Astrocyte (in vitro differentiated cells and primary cell): ENCODE measurements at regions not wholly inside any gene's neighbourhood (a gene's known extent, or its start where the extent isn't known, plus 50 kb on each side); places are given as distances from the start of the nearest gene placed in this dataset.

Experiments
- DNase-seq: peaks from one replicate; pipeline ENCODE4 v3.0.0-alpha.2; 2010; ENCODE audit warnings: low read depth
- FAIRE-seq: peaks from 2 replicates; lab custom pipeline; 2011; peaks lifted over from hg19 to GRCh38; lab: Jason Lieb, UNC
- H2AFZ ChIP-seq: 2 replicates; pipeline ENCODE4 v1.6.0; 2012; ENCODE audit warnings: low read depth, low read length, inconsistent platforms
- H3K27ac ChIP-seq: 2 replicates; pipeline ENCODE4 v1.5.1; 2011; ENCODE audit warnings: low read depth, low read length, inconsistent platforms
- H3K27me3 ChIP-seq: 2 replicates; pipeline ENCODE4 v1.6.0; 2011; ENCODE audit warnings: low read length, inconsistent platforms; ENCODE audit not compliant: insufficient read depth
- H3K36me3 ChIP-seq: 2 replicates; pipeline ENCODE4 v1.5.1; 2011; ENCODE audit warnings: low read length, inconsistent platforms; ENCODE audit not compliant: insufficient read depth
- H3K4me1 ChIP-seq: 2 replicates; pipeline ENCODE4 v1.5.1; 2011; ENCODE audit warnings: low read length, inconsistent platforms; ENCODE audit not compliant: insufficient read depth
- H3K4me2 ChIP-seq: 2 replicates; pipeline ENCODE4 v1.6.0; 2012; ENCODE audit warnings: low read length, inconsistent platforms
- H3K4me3 ChIP-seq: 2 replicates; pipeline ENCODE4 v1.5.1; 2011; ENCODE audit warnings: low read depth, mild to moderate bottlenecking, low read length, inconsistent platforms; ENCODE audit not compliant: insufficient read depth
- H3K79me2 ChIP-seq: 2 replicates; pipeline ENCODE4 v1.6.0; 2012; ENCODE audit warnings: mild to moderate bottlenecking, low read length, inconsistent platforms; ENCODE audit not compliant: insufficient read depth
- H3K9ac ChIP-seq: 2 replicates; pipeline ENCODE4 v1.6.0; 2012; ENCODE audit warnings: mild to moderate bottlenecking, low read length, inconsistent platforms
- H3K9me3 ChIP-seq: 2 replicates; pipeline ENCODE4 v1.5.1; 2012; ENCODE audit warnings: low read depth, mild to moderate bottlenecking, low read length, inconsistent platforms; ENCODE audit not compliant: insufficient read depth
- H4K20me1 ChIP-seq: 2 replicates; pipeline ENCODE4 v1.6.0; 2012; ENCODE audit warnings: low read length, inconsistent platforms; ENCODE audit not compliant: insufficient read depth
- H3K27ac Mint-ChIP-seq: one replicate; pipeline ENCODE4 v1.8.0; 2021; ENCODE audit warnings: mild to moderate bottlenecking, mixed read lengths; ENCODE audit not compliant: unreplicated experiment
- H3K27me3 Mint-ChIP-seq: one replicate; pipeline ENCODE4 v1.8.0; 2021; ENCODE audit warnings: low read depth, mixed read lengths; ENCODE audit not compliant: unreplicated experiment
- H3K36me3 Mint-ChIP-seq: one replicate; pipeline ENCODE4 v1.8.0; 2021; ENCODE audit warnings: low read depth, mixed read lengths; ENCODE audit not compliant: unreplicated experiment
- H3K4me1 Mint-ChIP-seq: one replicate; pipeline ENCODE4 v1.8.0; 2021; ENCODE audit warnings: low read depth, mixed read lengths; ENCODE audit not compliant: unreplicated experiment
- H3K4me3 Mint-ChIP-seq: one replicate; pipeline ENCODE4 v1.8.0; 2021; ENCODE audit warnings: mild to moderate bottlenecking, moderate library complexity, mixed read lengths; ENCODE audit not compliant: unreplicated experiment
- H3K9me3 Mint-ChIP-seq: one replicate; pipeline ENCODE4 v1.8.0; 2021; ENCODE audit warnings: mild to moderate bottlenecking, mixed read lengths; ENCODE audit not compliant: unreplicated experiment
- CTCF ChIP-seq: IDR thresholded peaks from 2 replicates; pipeline ENCODE4 v1.5.1; 2011; ENCODE audit warnings: low read depth, mild to moderate bottlenecking, inconsistent platforms, low read length, moderate library complexity; ENCODE audit not compliant: insufficient read depth
- EZH2 ChIP-seq: IDR thresholded peaks from 2 replicates; pipeline ENCODE4 v1.6.1; 2012; ENCODE audit warnings: mild to moderate bottlenecking, low read length, inconsistent platforms; ENCODE audit not compliant: insufficient read depth

- H3K9me3 Mint-ChIP-seq, result no peaks in the 10 kb centered on the region
Measured at GRCh38 chr1:194821091-194821490, 1634.7 kb upstream of the B3GALT2 start.

GRCh38 chr1:194818674-194819073 is 1632.3 kb upstream of the B3GALT2 start:
- H2AFZ ChIP-seq, result no peak overlapping the region
- no peaks in the 10 kb centered on the region for H3K79me2 ChIP-seq
- H3K4me1 ChIP-seq, result no peaks in the 10 kb centered on the region
- DNase-seq (no peak), FAIRE-seq (no peak)
- H3K27ac ChIP-seq, result no peak overlapping the region
- H3K9me3 Mint-ChIP-seq, result no peaks in the 10 kb centered on the region
- H3K27me3 ChIP-seq, result no peaks in the 10 kb centered on the region
- H3K27me3 Mint-ChIP-seq, result no peaks in the 10 kb centered on the region
- no peaks in the 10 kb centered on the region for H3K36me3 Mint-ChIP-seq
- TF ChIP-seq CTCF (no peak), EZH2 (no peak)
- H3K27ac Mint-ChIP-seq, result no peak overlapping the region
- H3K36me3 ChIP-seq, result no peaks in the 10 kb centered on the region
- H4K20me1 ChIP-seq, result no peaks in the 10 kb centered on the region
- no peak overlapping the region for H3K4me2 ChIP-seq
- H3K4me3 ChIP-seq, result no peak overlapping the region
- H3K9ac ChIP-seq, result no peak overlapping the region
- no peak overlapping the region for H3K4me3 Mint-ChIP-seq
- no peaks in the 10 kb centered on the region for H3K4me1 Mint-ChIP-seq
- no peaks in the 10 kb centered on the region for H3K9me3 ChIP-seq

More at GRCh38 chr1:194821091-194821490, 1634.7 kb upstream of the B3GALT2 start:
- H3K4me3 ChIP-seq, result no peak overlapping the region
- FAIRE-seq, result no peak
- TF ChIP-seq EZH2, result no peak
- no peak for TF ChIP-seq CTCF
- Mint-ChIP-seq H3K4me1 (no peaks in the 10 kb centered on the region), H3K27ac (no peak overlapping the region), H3K4me3 (no peak overlapping the region), H3K36me3 (no peaks in the 10 kb centered on the region), H3K27me3 (no peaks in the 10 kb centered on the region)
- no peak overlapping the region for H3K27ac ChIP-seq
- no peaks in the 10 kb centered on the region for H3K27me3 ChIP-seq
- H4K20me1 ChIP-seq, result no peaks in the 10 kb centered on the region
- no peaks in the 10 kb centered on the region for H3K36me3 ChIP-seq
- no peaks in the 10 kb centered on the region for H3K79me2 ChIP-seq
- no peaks in the 10 kb centered on the region for H3K9me3 ChIP-seq
- H3K4me1 ChIP-seq, result no peaks in the 10 kb centered on the region
- no peak for DNase-seq
- H3K4me2 ChIP-seq, result no peak overlapping the region
- no peak overlapping the region for H3K9ac ChIP-seq
- no peak overlapping the region for H2AFZ ChIP-seq

GRCh38 chr1:194816859-194817258 is 1630.4 kb upstream of the B3GALT2 start:
- Histone ChIP-seq H3K4me2 (no peak overlapping the region), H3K9me3 (no peaks in the 10 kb centered on the region), H2AFZ (no peak overlapping the region), H3K36me3 (no peaks in the 10 kb centered on the region), H3K4me3 (no peak overlapping the region), H4K20me1 (no peaks in the 10 kb centered on the region), H3K9ac (no peak overlapping the region), H3K4me1 (no peaks in the 10 kb centered on the region), H3K79me2 (no peaks in the 10 kb centered on the region), H3K27ac (no peak overlapping the region), H3K27me3 (no peaks in the 10 kb centered on the region)
- Mint-ChIP-seq H3K4me3 (no peak overlapping the region), H3K9me3 (no peaks in the 10 kb centered on the region), H3K27ac (no peak overlapping the region), H3K36me3 (no peaks in the 10 kb centered on the region), H3K4me1 (no peaks in the 10 kb centered on the region), H3K27me3 (no peaks in the 10 kb centered on the region)
- DNase-seq, result no peak
- TF ChIP-seq EZH2, result no peak
- no peak for TF ChIP-seq CTCF
- no peak for FAIRE-seq
